HepG2 (cell line): ENCODE measurements at regions not wholly inside any gene's neighbourhood (a gene's known extent, or its start where the extent isn't known, plus 50 kb on each side); places are given as distances from the start of the nearest gene placed in this dataset.

Source experiments
- NFKB2 ChIP-seq: sonication (generic); formaldehyde crosslinking; IDR thresholded peaks from 2 replicates; pipeline ENCODE4 v1.4.0; 2020; ENCODE audit warnings: missing genetic modification reagents, borderline replicate concordance
- ZNF3 ChIP-seq: IDR thresholded peaks from 2 replicates; pipeline ENCODE4 v1.7.0; 2017; ENCODE audit warnings: inconsistent platforms
- ZNF879 ChIP-seq: sonication (generic); formaldehyde crosslinking; IDR thresholded peaks from 2 replicates; pipeline ENCODE4 v1.8.1; 2023; ENCODE audit warnings: missing genetic modification reagents
- TF ChIP-seq, protein P1 (sequence below): sonication (generic); formaldehyde crosslinking; IDR thresholded peaks from 2 replicates; pipeline ENCODE4 v1.4.0; 2020; ENCODE audit warnings: mild to moderate bottlenecking, missing genetic modification reagents
- TF ChIP-seq, protein P2 (sequence below): sonication (generic); formaldehyde crosslinking; IDR thresholded peaks from 2 replicates; pipeline ENCODE4 v1.4.0; 2020; ENCODE audit warnings: missing genetic modification reagents
- TF ChIP-seq, protein P3 (sequence below): sonication (generic); formaldehyde crosslinking; IDR thresholded peaks from one replicate; pipeline ENCODE4 v1.5.1; 2020; ENCODE audit warnings: mild to moderate bottlenecking, missing genetic modification reagents; ENCODE audit errors: not compliant biosample characterization

DNA sequence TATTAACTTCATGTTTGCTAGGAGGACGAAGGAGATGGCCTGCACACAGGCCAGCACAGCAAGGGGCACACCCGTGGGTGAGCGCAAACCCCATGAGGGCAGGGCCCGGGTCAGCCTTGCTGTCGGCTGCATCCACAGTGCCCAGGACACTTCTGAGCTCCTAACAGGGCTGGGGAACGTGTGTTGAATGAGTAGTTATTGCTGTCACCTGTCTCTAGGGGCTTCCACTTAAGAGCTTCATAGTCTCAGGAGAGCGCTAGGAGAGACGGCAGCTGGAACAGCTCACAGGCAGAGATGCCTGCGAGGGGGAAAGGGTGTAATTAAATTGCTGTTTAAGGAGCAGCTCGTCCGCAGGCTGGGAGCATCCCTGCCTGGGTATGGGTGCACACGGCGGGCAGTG lies 91.4 kb upstream of the NEURL1B start (continued):
- TF ChIP-seq, protein P1, sequence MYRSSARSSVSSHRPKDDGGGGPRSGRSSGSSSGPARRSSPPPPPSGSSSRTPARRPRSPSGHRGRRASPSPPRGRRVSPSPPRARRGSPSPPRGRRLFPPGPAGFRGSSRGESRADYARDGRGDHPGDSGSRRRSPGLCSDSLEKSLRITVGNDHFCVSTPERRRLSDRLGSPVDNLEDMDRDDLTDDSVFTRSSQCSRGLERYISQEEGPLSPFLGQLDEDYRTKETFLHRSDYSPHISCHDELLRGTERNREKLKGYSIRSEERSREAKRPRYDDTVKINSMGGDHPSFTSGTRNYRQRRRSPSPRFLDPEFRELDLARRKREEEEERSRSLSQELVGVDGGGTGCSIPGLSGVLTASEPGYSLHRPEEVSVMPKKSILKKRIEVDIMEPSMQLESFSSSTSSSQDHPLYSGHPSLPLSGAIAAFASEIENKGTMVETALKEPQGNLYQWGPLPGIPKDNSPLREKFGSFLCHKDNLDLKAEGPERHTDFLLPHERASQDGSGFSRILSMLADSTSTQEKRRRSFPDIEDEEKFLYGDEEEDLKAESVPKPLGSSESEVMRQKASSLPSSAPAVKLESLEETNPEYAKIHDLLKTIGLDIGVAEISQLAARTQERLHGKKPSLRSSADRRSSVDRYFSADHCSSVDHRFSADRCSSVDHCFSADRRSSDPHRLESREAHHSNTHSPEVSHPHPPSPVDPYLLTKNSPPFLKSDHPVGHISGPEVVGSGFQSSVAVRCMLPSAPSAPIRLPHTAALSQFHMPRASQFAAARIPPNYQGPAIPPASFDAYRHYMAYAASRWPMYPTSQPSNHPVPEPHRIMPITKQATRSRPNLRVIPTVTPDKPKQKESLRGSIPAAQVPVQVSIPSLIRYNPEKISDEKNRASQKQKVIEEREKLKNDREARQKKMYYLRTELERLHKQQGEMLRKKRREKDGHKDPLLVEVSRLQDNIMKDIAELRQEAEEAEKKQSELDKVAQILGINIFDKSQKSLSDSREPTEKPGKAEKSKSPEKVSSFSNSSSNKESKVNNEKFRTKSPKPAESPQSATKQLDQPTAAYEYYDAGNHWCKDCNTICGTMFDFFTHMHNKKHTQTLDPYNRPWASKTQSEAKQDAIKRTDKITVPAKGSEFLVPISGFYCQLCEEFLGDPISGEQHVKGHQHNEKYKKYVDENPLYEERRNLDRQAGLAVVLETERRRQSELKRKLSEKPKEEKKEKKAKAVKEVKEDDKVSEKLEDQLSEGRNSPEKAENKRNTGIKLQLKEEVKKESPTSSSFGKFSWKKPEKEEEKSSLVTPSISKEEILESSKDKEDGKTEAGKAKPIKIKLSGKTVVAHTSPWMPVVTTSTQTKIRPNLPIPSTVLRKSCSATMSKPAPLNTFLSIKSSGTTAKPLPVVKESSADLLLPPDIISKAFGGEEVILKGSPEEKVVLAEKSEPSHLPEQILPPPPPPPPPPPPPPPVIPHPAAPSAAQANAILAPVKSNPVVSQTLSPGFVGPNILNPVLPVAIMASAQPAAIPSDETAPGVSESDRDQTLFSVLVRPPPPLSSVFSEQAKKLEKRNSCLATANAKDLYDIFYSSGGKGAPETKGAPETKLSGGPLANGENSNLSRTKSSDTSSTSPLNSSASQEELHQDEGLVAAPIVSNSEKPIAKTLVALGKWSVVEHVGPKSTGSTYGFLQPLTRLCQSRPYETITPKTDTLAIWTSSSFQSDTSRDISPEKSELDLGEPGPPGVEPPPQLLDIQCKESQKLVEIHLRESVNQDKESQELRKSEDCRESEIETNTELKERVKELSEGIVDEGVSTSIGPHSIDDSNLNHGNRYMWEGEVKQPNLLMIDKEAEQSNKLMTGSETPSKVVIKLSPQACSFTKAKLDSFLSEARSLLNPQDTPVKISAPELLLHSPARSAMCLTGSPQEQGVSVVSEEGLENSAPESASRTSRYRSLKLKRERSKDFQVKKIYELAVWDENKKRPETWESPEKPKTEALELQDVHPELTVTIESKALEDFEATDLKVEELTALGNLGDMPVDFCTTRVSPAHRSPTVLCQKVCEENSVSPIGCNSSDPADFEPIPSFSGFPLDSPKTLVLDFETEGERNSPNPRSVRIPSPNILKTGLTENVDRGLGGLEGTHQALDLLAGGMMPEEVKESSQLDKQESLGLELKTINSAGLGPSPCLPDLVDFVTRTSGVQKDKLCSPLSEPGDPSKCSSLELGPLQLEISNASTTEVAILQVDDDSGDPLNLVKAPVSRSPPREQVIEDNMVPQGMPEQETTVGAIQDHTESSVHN (CRISPR knock-in tag): no peak
- TF ChIP-seq, protein P2, sequence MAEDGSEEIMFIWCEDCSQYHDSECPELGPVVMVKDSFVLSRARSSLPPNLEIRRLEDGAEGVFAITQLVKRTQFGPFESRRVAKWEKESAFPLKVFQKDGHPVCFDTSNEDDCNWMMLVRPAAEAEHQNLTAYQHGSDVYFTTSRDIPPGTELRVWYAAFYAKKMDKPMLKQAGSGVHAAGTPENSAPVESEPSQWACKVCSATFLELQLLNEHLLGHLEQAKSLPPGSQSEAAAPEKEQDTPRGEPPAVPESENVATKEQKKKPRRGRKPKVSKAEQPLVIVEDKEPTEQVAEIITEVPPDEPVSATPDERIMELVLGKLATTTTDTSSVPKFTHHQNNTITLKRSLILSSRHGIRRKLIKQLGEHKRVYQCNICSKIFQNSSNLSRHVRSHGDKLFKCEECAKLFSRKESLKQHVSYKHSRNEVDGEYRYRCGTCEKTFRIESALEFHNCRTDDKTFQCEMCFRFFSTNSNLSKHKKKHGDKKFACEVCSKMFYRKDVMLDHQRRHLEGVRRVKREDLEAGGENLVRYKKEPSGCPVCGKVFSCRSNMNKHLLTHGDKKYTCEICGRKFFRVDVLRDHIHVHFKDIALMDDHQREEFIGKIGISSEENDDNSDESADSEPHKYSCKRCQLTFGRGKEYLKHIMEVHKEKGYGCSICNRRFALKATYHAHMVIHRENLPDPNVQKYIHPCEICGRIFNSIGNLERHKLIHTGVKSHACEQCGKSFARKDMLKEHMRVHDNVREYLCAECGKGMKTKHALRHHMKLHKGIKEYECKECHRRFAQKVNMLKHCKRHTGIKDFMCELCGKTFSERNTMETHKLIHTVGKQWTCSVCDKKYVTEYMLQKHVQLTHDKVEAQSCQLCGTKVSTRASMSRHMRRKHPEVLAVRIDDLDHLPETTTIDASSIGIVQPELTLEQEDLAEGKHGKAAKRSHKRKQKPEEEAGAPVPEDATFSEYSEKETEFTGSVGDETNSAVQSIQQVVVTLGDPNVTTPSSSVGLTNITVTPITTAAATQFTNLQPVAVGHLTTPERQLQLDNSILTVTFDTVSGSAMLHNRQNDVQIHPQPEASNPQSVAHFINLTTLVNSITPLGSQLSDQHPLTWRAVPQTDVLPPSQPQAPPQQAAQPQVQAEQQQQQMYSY (CRISPR knock-in tag): no peak
- no peak for TF ChIP-seq NFKB2 (CRISPR knock-in tag)
- TF ChIP-seq ZNF879 (CRISPR knock-in tag): no peak
- TF ChIP-seq ZNF3 (CRISPR knock-in tag): no peak
- TF ChIP-seq, protein P3, sequence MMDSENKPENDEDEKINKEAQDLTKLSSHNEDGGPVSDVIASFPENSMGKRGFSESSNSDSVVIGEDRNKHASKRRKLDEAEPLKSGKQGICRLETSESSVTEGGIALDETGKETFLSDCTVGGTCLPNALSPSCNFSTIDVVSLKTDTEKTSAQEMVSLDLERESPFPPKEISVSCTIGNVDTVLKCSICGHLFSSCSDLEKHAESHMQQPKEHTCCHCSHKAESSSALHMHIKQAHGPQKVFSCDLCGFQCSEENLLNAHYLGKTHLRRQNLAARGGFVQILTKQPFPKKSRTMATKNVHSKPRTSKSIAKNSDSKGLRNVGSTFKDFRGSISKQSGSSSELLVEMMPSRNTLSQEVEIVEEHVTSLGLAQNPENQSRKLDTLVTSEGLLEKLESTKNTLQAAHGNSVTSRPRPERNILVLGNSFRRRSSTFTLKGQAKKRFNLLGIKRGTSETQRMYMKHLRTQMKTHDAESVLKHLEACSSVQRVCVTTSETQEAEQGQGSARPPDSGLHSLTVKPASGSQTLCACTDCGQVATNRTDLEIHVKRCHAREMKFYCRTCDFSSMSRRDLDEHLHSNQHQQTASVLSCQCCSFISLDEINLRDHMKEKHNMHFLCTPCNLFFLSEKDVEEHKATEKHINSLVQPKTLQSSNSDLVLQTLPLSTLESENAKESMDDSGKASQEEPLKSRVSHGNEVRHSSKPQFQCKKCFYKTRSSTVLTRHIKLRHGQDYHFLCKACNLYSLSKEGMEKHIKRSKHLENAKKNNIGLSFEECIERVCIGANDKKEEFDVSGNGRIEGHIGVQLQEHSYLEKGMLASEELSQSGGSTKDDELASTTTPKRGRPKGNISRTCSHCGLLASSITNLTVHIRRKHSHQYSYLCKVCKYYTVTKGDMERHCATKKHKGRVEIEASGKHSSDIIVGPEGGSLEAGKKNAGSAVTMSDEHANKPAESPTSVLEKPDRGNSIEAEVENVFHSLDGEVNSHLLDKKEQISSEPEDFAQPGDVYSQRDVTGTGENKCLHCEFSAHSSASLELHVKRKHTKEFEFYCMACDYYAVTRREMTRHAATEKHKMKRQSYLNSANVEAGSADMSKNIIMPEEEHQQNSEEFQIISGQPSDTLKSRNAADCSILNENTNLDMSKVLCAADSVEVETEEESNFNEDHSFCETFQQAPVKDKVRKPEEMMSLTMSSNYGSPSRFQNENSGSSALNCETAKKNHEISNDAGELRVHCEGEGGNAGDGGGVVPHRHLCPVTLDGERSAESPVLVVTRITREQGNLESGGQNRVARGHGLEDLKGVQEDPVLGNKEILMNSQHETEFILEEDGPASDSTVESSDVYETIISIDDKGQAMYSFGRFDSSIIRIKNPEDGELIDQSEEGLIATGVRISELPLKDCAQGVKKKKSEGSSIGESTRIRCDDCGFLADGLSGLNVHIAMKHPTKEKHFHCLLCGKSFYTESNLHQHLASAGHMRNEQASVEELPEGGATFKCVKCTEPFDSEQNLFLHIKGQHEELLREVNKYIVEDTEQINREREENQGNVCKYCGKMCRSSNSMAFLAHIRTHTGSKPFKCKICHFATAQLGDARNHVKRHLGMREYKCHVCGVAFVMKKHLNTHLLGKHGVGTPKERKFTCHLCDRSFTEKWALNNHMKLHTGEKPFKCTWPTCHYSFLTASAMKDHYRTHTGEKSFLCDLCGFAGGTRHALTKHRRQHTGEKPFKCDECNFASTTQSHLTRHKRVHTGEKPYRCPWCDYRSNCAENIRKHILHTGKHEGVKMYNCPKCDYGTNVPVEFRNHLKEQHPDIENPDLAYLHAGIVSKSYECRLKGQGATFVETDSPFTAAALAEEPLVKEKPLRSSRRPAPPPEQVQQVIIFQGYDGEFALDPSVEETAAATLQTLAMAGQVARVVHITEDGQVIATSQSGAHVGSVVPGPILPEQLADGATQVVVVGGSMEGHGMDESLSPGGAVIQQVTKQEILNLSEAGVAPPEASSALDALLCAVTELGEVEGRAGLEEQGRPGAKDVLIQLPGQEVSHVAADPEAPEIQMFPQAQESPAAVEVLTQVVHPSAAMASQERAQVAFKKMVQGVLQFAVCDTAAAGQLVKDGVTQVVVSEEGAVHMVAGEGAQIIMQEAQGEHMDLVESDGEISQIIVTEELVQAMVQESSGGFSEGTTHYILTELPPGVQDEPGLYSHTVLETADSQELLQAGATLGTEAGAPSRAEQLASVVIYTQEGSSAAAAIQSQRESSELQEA (CRISPR knock-in tag): no peak
